NCI-H524 (cell line): ENCODE measurements at regions not wholly inside any gene's neighbourhood (a gene's known extent, or its start where the extent isn't known, plus 50 kb on each side); places are given as distances from the start of the nearest gene placed in this dataset.

Experiments used
- DNase-seq, 2 experiments: peaks; one replicate each; lab custom pipeline; 2025; lab: John Stamatoyannopoulos, UW

- no peak for DNase-seq
These were observed 372.5 kb upstream of the BCHE start for GRCh38 chr3:166209701-166210100.

GRCh38 chr3:166205158-166205557 is 367.9 kb upstream of the BCHE start:
- DNase-seq = no peak

- DNase-seq = no peak
These were observed 364.3 kb upstream of the BCHE start for GRCh38 chr3:166201476-166201875.

- DNase-seq = no peak
These were observed 362.3 kb upstream of the BCHE start for GRCh38 chr3:166199491-166199890.

- no peak for DNase-seq
These were observed 358.6 kb upstream of the BCHE start for GRCh38 chr3:166195808-166196207.

- DNase-seq = no peak
These were observed 354.2 kb upstream of the BCHE start for GRCh38 chr3:166191411-166191810.

- no peak for DNase-seq
These were observed 353.1 kb upstream of the BCHE start for GRCh38 chr3:166190360-166190759.

GRCh38 chr3:166187237-166187636 is 350.0 kb upstream of the BCHE start:
- DNase-seq = no peak

- DNase-seq = no peak
These were observed 348.8 kb upstream of the BCHE start for GRCh38 chr3:166186003-166186402.

GRCh38 chr3:166177130-166177529 is 339.9 kb upstream of the BCHE start:
- no peak for DNase-seq

- no peak for DNase-seq
These were observed 334.5 kb upstream of the BCHE start for GRCh38 chr3:166171695-166172094.

- no peak for DNase-seq
These were observed 332.5 kb upstream of the BCHE start for GRCh38 chr3:166169681-166170080.

GRCh38 chr3:166127969-166128368 is 290.7 kb upstream of the BCHE start:
- no peak for DNase-seq

- no peak for DNase-seq
These were observed 288.0 kb upstream of the BCHE start for GRCh38 chr3:166125179-166125578.

GRCh38 chr3:166123576-166123975 is 286.4 kb upstream of the BCHE start:
- no peak for DNase-seq

- DNase-seq = no peak
These were observed 285.9 kb upstream of the BCHE start for GRCh38 chr3:166123088-166123487.

- DNase-seq = no peak
These were observed 280.8 kb upstream of the BCHE start for GRCh38 chr3:166118049-166118448.

GRCh38 chr3:166114448-166114847 is 277.2 kb upstream of the BCHE start:
- no peak for DNase-seq

- DNase-seq = no peak
These were observed 274.3 kb upstream of the BCHE start for GRCh38 chr3:166111562-166111961.

GRCh38 chr3:166110102-166110501 is 272.9 kb upstream of the BCHE start:
- no peak for DNase-seq

GRCh38 chr3:166104938-166105337 is 267.7 kb upstream of the BCHE start:
- DNase-seq = no peak

- DNase-seq = no peak
These were observed 263.5 kb upstream of the BCHE start for GRCh38 chr3:166100730-166101129.

GRCh38 chr3:166089575-166089974 is 252.4 kb upstream of the BCHE start:
- no peak for DNase-seq

GRCh38 chr3:166085164-166085856 is 248.1 kb upstream of the BCHE start:
- peak in 1 of 2 experiments; percentile 6 for DNase-seq
